GM18519 (cell line): ENCODE measurements at regions not wholly inside any gene's neighbourhood (a gene's known extent, or its start where the extent isn't known, plus 50 kb on each side); places are given as distances from the start of the nearest gene placed in this dataset.
"Not testable (repeated sequence)": the region's sequence is repeated elsewhere in the genome, so short reads cannot be mapped to it uniquely, and the experiment has no call there.

Source experiments
- ATAC-seq: cut with Tn5 transposase; IDR thresholded peaks from one replicate; pipeline ENCODE4 v1.9.1; 2021; ENCODE audit warnings: mild to moderate bottlenecking, moderate library complexity; ENCODE audit not compliant: unreplicated experiment, low FRiP score

- no peak for ATAC-seq
Observed at GRCh38 chr6:92433911-92434310, 985.4 kb downstream of the EPHA7 start.

GRCh38 chr6:92431502-92431901 is 987.9 kb downstream of the EPHA7 start:
- no peak for ATAC-seq

- no peak for ATAC-seq
Observed at GRCh38 chr6:92428448-92428847, 990.9 kb downstream of the EPHA7 start.

GRCh38 chr6:92427453-92427852 is 991.9 kb downstream of the EPHA7 start:
- no peak for ATAC-seq

- ATAC-seq = no peak
Observed at GRCh38 chr6:92415656-92416055, 1003.7 kb downstream of the EPHA7 start.

- ATAC-seq = no peak
Observed at GRCh38 chr6:92408350-92408749, 1011.0 kb downstream of the EPHA7 start.

GRCh38 chr6:92404281-92404680 is 1015.1 kb downstream of the EPHA7 start:
- no peak for ATAC-seq

GRCh38 chr6:92399911-92400310 is 1019.4 kb downstream of the EPHA7 start:
- ATAC-seq = no peak

GRCh38 chr6:92388706-92389105 is 1030.7 kb downstream of the EPHA7 start:
- not testable (repeated sequence) for ATAC-seq

- no peak for ATAC-seq
Observed at GRCh38 chr6:92380803-92381601, 1038.4 kb downstream of the EPHA7 start.

GRCh38 chr6:92377137-92377536 is 1042.2 kb downstream of the EPHA7 start:
- no peak for ATAC-seq

GRCh38 chr6:92376691-92377090 is 1042.7 kb downstream of the EPHA7 start:
- ATAC-seq = no peak

- ATAC-seq = no peak
Observed at GRCh38 chr6:92371211-92372208, 1047.8 kb downstream of the EPHA7 start.

- no peak for ATAC-seq
Observed at GRCh38 chr6:92369309-92369708, 1050.0 kb downstream of the EPHA7 start.

GRCh38 chr6:92364948-92365541 is 1054.3 kb downstream of the EPHA7 start:
- ATAC-seq = no peak

- ATAC-seq = no peak
Observed at GRCh38 chr6:92363111-92363510, 1056.2 kb downstream of the EPHA7 start.

- ATAC-seq = no peak
Observed at GRCh38 chr6:92362404-92362803, 1057.0 kb downstream of the EPHA7 start.

- ATAC-seq = no peak
Observed at GRCh38 chr6:92361990-92362389, 1057.4 kb downstream of the EPHA7 start.

- ATAC-seq = no peak
Observed at GRCh38 chr6:92354270-92354829, 1065.0 kb downstream of the EPHA7 start.

GRCh38 chr6:92352130-92352529 is 1067.2 kb downstream of the EPHA7 start:
- no peak for ATAC-seq

- ATAC-seq = no peak
Observed at GRCh38 chr6:92341201-92341600, 1078.2 kb downstream of the EPHA7 start.
